HG02970 (cell line): ENCODE measurements at regions not wholly inside any gene's neighbourhood (a gene's known extent, or its start where the extent isn't known, plus 50 kb on each side); places are given as distances from the start of the nearest gene placed in this dataset.

Experiments
- ATAC-seq: cut with Tn5 transposase; IDR thresholded peaks from one replicate; pipeline ENCODE4 v1.9.1; 2021; ENCODE audit warnings: mild to moderate bottlenecking, moderate library complexity, moderate number of reproducible peaks; ENCODE audit not compliant: unreplicated experiment, low FRiP score

GRCh38 chr2:59084326-59084725 lies 843.2 kb upstream of the FANCL start:
- ATAC-seq: no peak

DNA sequence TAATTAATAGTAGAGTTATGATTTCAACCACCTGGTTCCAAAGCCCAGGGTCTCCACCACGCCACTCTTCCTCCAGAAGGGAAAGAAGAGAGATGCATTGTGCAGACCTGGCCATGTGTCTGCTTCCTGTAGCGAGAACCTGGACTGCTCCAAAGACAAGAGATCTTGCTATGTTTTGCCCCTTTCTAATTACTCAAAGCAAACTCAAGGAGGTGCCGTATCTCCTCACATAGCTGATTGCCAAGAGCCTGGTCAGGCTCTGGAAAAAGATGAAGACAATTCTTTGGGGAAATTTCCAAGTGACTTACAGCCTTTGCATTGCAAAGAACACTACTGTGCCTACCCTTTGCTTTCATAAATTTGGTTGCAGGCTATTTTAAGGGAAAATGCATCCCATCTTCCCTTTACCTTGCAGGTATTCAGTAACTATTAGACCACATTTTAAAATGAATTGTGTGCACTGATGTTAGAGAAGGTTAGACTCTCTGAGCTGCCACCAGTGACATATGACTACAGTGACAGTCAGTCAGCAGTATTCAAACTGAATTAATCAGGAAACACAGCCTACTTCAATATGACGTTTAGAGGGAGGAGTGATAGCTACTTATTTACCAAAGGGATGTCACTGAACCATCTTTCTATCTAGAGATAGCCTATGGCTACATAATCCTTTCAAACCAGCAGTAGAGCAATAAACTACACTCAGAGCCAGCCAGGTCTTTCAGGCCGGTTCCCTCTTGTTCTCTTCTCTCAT lies 842.1 kb upstream of the FANCL start:
- ATAC-seq: no peak

GRCh38 chr2:59082657-59083056 lies 841.5 kb upstream of the FANCL start:
- no peak for ATAC-seq

DNA sequence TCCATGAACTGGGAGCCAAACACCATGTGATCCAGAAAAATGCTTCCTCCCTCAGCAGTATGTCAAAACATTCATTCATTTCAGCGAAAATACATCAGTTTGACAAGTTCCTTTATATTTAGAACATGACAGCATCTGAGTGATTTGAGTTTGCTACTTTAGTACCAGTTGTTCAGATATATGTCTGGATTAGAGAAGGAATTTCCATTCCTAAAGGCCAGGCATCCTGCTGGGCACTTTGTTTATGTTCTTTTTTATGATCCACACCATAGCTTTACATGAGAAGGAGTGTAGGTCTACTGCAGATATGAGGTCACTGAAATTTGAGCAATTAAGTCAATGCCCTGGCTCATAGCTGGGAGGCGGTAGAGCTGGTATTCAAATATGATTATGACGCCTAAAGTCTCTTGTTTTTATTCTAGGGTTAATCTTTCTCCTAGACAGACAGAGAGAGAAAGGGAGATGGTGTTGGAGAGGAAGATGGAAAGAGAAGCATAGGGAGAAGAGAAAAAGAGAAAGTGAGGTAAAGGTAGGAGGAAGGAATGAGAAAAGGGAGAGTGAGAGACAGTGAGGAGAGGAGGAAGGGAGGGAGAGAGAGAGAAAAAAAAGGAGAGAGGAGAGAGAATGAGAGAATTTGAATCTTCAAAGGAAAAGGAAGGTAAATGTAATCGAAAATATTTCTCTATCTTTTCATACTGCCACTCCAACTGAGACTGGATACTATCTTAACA lies 839.5 kb upstream of the FANCL start:
- ATAC-seq: no peak

GRCh38 chr2:59077981-59078531 lies 836.9 kb upstream of the FANCL start:
- no peak for ATAC-seq

DNA sequence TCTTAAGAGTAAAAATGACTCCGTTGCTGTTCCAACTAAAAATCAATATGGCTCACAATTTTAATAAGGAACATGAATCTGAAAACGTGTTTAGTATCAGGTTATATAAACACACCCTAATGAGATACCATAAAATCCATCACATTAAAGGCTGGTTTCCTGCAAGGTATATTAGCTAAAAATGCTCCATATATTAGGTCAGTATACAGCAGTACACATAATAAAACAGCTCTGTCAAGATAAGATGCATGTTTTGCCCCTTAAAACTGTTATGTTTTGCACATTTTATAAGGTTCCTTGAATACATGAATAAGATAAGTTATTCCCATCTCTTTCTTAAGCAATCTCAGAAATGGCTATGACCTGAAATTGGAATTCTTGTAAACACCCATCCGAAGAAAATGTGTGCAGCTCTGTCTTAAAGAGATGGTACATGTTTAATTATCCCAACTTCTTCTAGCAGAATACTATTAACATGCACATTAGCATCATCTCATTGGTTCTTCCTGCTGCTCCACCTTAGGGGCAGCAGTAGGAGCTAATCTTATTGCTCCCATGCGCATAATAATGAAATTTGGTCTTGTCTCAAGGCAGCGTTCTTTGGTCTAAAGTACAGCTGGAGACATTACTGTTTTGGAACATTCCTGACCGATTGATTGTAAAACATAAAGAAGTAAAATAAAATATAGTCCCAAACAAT lies 836.1 kb upstream of the FANCL start:
- ATAC-seq: no peak

DNA sequence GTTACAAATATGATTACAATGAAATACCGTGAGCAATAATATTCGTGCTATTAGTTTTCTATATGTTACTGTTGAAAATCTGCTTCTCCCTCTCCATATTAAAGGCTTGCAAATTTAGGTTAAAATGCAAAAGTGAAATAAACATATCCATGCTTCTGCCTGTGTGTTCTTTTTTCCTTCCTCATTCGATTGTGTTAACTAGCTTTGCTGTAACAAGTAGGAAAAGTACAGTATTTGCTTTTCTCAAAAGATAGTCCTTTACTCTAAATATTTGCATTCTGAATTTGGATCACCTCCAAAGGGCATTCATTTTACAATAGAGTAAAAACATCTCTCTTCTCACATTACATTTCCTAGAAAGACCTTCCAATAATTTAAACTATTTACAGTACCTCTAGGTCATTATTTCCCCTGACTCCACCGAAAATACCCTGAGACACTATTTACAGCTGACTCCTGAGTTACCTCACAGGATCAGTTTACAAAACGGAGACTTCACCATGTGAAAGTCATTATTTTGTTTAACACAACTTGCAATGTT lies 835.0 kb upstream of the FANCL start:
- ATAC-seq: no peak

DNA sequence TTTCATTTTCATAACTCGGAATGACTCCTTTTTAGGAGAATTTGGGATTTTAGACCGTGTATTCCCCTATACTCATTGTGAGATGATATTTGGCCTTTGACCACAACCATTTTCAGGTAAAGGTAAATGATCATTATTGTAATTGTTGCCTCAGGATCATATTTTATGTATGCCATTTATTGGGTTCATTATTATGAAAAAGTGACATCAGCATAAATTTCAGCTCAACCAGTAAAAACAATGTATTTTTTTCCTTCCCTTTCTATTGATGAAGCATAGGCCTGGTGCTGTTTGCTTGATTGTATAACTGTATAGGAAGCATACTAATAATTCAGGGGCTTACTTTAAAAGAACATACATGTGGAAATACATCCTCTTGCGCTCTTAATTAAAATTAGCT lies 832.9 kb upstream of the FANCL start:
- no peak for ATAC-seq

- ATAC-seq: no peak
Observed at GRCh38 chr2:59073286-59073685, 832.2 kb upstream of the FANCL start.

DNA sequence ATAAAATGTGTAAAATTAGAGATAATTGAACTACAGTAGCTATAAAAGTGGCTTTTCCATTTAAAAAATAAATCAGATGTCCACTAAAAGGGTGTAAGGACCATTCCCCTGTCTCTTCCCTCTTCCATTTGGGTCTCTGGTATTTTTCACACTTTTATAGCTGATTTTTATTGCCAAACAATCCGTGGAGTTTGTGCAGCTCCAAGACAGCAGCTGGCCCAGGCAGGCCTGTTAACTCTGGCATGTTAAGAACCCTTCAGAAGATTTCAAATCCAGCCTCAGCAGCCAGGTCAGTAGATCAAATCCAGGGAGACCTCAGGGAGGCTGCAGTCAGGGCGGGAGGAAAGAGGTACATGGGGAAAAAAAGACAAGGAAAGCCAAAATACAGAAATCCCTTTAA lies 827.1 kb upstream of the FANCL start:
- ATAC-seq: no peak

- no peak for ATAC-seq
Observed at GRCh38 chr2:59066787-59067399, 825.8 kb upstream of the FANCL start.

- no peak for ATAC-seq
Observed at GRCh38 chr2:59047373-59047995, 806.4 kb upstream of the FANCL start.

DNA sequence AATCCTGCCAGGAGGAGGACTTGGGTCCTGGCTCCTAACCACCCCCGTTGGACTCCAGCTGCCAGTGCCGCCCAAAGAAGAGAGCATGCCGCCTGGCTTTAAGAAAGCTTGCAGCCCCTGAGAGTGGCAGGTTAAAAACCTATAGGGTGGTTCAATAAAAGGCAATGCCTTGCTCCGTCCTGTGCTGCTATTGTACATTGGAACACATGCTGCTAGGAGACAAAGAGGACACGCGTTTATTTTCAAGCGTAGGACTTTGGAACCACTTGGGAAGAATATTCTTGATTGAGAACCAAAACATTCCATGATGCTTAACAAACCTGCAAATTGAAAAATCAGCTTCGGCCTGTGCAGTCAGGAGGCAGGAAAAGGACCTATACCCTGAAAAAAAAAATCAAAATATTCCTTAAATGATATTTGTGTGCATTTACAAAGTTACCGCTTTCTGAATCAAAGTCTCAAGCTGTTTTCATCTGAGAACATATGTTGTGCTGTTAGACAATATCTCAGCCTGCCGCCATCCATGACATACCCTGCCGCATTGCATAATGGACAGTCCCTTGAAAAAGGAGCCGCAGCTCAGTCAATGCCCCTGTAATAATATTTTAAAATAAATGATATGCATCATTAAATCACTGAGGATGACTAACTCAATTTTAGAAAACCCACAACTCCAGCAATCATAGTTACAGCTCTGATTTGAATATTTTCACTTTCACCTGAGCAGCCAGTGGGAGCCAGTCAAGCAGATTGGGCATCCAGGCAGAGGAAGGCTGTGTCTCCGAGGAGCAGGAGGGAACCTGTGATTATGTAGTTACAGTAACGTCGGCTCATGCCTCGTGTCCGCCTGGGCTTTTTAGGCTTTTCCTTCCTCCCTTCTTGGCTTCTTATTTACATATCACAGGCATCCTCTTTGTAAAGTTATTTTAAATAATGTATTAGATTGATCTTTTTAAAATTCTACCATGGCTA lies 805.6 kb upstream of the FANCL start:
- no peak for ATAC-seq

DNA sequence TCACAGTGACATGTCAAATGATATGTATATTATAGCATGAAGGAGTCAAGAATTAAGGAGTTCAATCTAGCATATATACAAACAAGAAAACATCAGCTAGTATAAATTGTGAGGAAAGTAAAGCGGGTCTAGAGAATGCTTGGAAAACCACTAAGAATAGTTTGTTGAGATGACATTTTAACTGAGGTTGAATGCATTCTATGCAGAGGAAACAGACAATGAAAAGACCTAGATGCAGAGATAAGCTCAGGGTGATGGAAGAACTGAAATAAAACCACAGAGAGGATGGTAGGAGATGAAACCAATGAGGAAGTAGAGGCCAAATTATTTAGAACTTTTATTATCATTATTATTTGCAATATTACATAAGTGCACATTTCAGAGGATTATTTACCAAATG lies 803.6 kb upstream of the FANCL start:
- ATAC-seq: no peak

DNA sequence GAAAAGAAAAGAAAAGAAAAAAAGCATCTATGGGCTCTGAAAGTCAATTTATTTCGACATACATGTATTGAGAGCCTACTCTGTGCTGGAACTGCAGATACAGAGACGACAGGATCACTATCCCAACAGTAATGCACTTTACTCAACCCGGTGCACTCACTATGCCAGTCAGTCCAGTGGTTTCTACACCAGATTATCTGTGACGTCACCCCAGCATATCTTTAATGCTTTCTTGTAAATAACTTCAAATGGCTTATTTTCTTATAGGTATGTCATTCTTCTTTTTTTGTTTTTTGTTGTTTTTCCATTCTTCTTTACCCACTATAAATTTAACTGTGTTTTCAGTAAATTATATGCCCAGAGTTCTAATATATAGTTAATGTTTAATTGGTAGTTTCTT lies 800.0 kb upstream of the FANCL start:
- no peak for ATAC-seq

- no peak for ATAC-seq
Observed at GRCh38 chr2:59034837-59035236, 793.7 kb upstream of the FANCL start.

DNA sequence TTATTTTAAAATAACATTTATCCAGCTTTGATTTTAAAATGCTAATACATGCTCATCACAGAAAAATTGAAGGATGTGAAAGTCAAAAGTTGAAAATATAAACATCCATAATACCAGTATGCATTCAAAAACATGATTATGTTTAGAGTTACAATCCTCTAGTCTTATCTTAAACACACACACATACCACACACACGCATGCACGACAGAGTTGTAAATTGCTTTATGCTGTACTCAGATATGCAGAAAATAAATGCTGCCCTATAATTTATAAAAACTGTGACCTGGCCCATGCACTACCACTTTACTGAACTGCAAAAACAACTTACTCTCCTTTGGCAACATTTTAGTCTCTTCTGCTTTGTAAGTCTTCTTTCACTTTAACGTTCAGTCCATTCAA lies 793.0 kb upstream of the FANCL start:
- ATAC-seq: no peak

DNA sequence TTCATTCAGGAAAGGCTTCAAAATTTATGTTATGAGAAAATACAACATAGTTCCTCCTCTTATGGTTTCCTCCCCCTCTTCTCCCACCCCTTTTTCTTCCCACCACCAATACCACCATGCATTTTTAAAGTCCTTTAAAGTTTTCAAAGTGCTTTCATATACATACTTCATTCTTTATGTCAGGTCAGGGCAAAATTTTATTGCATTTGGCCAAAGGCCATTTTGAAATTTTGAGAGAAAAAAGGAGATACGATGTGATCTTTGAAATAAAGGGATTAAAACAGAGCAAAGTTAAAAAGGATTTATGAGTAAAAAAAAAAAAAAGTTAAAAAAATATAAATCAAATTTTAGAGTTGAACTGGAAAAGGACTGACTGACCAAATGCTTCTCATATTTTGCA lies 792.5 kb upstream of the FANCL start:
- ATAC-seq: no peak

- ATAC-seq: no peak
Observed at GRCh38 chr2:59032499-59032898, 791.4 kb upstream of the FANCL start.
